ENCODE measurements at regions not wholly inside any gene's neighbourhood (a gene's known extent, or its start where the extent isn't known, plus 50 kb on each side); places are given as distances from the start of the nearest gene placed in this dataset.
"Not testable (repeated sequence)": the region's sequence is repeated elsewhere in the genome, so short reads cannot be mapped to it uniquely, and the experiment has no call there.

DNA sequence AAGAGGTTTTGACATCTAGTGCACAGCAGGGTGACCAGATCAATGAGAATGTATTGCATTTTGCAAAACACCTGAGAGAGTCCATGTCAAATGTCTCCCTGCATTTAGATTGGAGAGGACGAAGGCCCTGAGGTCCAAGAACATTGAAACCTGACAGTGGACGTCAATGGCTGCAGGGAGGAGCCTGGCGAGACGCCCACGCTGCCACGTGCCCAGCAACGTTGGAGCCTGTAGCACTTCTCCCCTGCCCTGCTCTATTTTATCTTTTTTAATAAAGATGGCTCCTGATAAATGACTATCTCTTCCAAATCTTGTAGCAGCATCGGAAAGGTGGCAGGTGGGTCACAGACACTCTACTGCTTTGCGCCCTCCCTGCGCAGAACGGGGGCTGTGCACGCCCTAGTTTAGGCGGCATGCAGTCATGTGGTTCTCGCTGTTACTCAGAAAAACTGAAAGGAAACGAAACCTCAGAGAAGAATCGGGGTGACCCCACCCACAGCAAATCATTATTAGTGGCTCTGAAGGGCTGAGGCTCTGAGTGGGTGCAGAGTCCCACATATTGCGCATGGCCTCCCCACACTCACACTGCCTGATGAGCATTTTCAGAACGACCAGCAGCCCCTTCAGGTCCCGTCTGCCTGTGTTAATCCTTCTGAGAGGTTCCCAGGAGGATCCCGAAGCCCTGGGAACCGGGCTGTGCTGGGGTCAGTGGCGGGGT lies 62.5 kb upstream of the TAMM41 start:
- Histone ChIP-seq H3K4me1 (ENCODE audit: control insufficient read depth in 2 of 2, insufficient read depth in 2 of 2, low read length in 2 of 2) (no peaks in the 10 kb centered on the region), H3K27ac (ENCODE audit: low read length in 2 of 2) (no peak overlapping the region), H2AFZ (ENCODE audit: insufficient read depth, low read depth, low read length, poor library complexity, severe bottlenecking) (no peak overlapping the region), H3K9me3 (ENCODE audit: control extremely low read depth in 1 of 3, control insufficient read depth in 2 of 3, insufficient read depth in 1 of 3, low read length in 2 of 3) (no peaks in the 10 kb centered on the region), H3K27me3 (replicated peaks in 1 of 4; ENCODE audit: control extremely low read depth in 1 of 4, control insufficient read depth in 3 of 4, insufficient read depth in 4 of 4, low read length in 3 of 4) (no peaks in the 10 kb centered on the region), H3K4me2 (replicated peaks; ENCODE audit: low read depth, low read length, poor library complexity, severe bottlenecking) (no peak overlapping the region), H3K79me2 (ENCODE audit: control insufficient read depth, insufficient read depth, low read length) (no peaks in the 10 kb centered on the region), H3K4me3 (ENCODE audit: control extremely low read depth in 1 of 5, extremely low read depth in 1 of 5, insufficient read depth in 1 of 5, low read depth in 2 of 5, low read length in 4 of 5) (no peak overlapping the region), H4K20me1 (ENCODE audit: control insufficient read depth, insufficient read depth, low read length, poor library complexity, severe bottlenecking) (no peaks in the 10 kb centered on the region), H3K36me3 (replicated peaks in 1 of 2; ENCODE audit: control extremely low read depth in 1 of 2, control insufficient read depth in 1 of 2, extremely low read depth in 1 of 2, insufficient read depth in 2 of 2, low read length in 1 of 2) (no peaks in the 10 kb centered on the region), H3K9ac (ENCODE audit: low read length) (no peak overlapping the region)
- ATAC-seq (ENCODE audit: low read depth) (no peak), DNase-seq (no peak)
- intact Hi-C loops (cut with micrococcal nuclease) = no loop called here
- Mint-ChIP-seq H3K9me3 (ENCODE audit: insufficient read depth) (no peaks in the 10 kb centered on the region), H3K4me1 (peaks cover 3% of the 10 kb centered on the region), H3K27me3 (peaks cover 10% of the 10 kb centered on the region), H3K4me3 (no peak overlapping the region), H3K27ac (no peak overlapping the region)
- POLR2A ChIA-PET = no interaction called here
- 79% methylated on average over 17 of the region's 22 CpGs for WGBS (ENCODE audit: insufficient coverage)
- TF ChIP-seq, protein P1, sequence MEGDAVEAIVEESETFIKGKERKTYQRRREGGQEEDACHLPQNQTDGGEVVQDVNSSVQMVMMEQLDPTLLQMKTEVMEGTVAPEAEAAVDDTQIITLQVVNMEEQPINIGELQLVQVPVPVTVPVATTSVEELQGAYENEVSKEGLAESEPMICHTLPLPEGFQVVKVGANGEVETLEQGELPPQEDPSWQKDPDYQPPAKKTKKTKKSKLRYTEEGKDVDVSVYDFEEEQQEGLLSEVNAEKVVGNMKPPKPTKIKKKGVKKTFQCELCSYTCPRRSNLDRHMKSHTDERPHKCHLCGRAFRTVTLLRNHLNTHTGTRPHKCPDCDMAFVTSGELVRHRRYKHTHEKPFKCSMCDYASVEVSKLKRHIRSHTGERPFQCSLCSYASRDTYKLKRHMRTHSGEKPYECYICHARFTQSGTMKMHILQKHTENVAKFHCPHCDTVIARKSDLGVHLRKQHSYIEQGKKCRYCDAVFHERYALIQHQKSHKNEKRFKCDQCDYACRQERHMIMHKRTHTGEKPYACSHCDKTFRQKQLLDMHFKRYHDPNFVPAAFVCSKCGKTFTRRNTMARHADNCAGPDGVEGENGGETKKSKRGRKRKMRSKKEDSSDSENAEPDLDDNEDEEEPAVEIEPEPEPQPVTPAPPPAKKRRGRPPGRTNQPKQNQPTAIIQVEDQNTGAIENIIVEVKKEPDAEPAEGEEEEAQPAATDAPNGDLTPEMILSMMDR (IDR thresholded peaks at IDR 0.05) = no peak
- TF ChIP-seq EZH2 (IDR thresholded peaks at IDR 0.05; ENCODE audit: borderline replicate concordance, insufficient read depth, low read depth, low read length, poor library complexity, severe bottlenecking) = no peak
- CTCF ChIA-PET = no interaction called here

DNA sequence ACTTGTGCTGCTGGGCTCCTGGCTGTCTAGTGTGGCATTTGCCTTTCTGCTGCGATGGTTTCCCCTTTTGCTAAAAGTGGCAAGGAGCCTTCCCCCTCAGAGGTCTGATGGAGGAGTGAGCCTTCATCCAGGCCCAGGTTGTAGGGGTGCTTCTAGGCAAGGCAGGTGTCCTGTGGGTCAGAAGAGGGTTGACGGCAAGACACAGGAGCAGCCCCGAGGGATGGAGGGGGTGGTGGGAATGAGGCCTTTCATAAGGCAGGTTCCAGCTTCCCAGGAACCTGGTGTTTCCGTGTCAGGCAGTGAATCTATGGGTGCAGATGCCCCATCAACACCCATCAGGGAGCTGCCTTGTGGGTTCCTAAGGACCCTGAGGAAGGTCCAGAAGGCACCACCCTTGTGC lies 63.0 kb upstream of the TAMM41 start:
- TF ChIP-seq, protein P1 (IDR thresholded peaks at IDR 0.05) = no peak
- TF ChIP-seq EZH2 (IDR thresholded peaks at IDR 0.05; ENCODE audit: borderline replicate concordance, insufficient read depth, low read depth, low read length, poor library complexity, severe bottlenecking) = no peak
- no peak overlapping the region for H3K27ac ChIP-seq (ENCODE audit: low read length in 2 of 2)
- peaks cover 10% of the 10 kb centered on the region for H3K27me3 Mint-ChIP-seq
- ATAC-seq (ENCODE audit: low read depth) (no peak), DNase-seq (no peak)
- H3K27me3 ChIP-seq (replicated peaks in 1 of 4; ENCODE audit: control extremely low read depth in 1 of 4, control insufficient read depth in 3 of 4, insufficient read depth in 4 of 4, low read length in 3 of 4) = no peaks in the 10 kb centered on the region
- no peaks in the 10 kb centered on the region for H3K4me1 ChIP-seq (ENCODE audit: control insufficient read depth in 2 of 2, insufficient read depth in 2 of 2, low read length in 2 of 2)
- H2AFZ ChIP-seq (ENCODE audit: insufficient read depth, low read depth, low read length, poor library complexity, severe bottlenecking) = no peak overlapping the region
- no peak overlapping the region for H3K4me3 Mint-ChIP-seq
- intact Hi-C loops (cut with micrococcal nuclease) = no loop called here
- H3K4me2 ChIP-seq (replicated peaks; ENCODE audit: low read depth, low read length, poor library complexity, severe bottlenecking) = no peak overlapping the region
- H3K9ac ChIP-seq (ENCODE audit: low read length) = no peak overlapping the region
- no peaks in the 10 kb centered on the region for H3K9me3 Mint-ChIP-seq (ENCODE audit: insufficient read depth)
- H3K36me3 ChIP-seq (replicated peaks in 1 of 2; ENCODE audit: control extremely low read depth in 1 of 2, control insufficient read depth in 1 of 2, extremely low read depth in 1 of 2, insufficient read depth in 2 of 2, low read length in 1 of 2) = no peaks in the 10 kb centered on the region
- ChIA-PET CTCF (no interaction called here), POLR2A (no interaction called here)
- H3K9me3 ChIP-seq (ENCODE audit: control extremely low read depth in 1 of 3, control insufficient read depth in 2 of 3, insufficient read depth in 1 of 3, low read length in 2 of 3) = no peaks in the 10 kb centered on the region
- peaks cover 3% of the 10 kb centered on the region for H3K4me1 Mint-ChIP-seq
- no peaks in the 10 kb centered on the region for H4K20me1 ChIP-seq (ENCODE audit: control insufficient read depth, insufficient read depth, low read length, poor library complexity, severe bottlenecking)
- H3K79me2 ChIP-seq (ENCODE audit: control insufficient read depth, insufficient read depth, low read length) = no peaks in the 10 kb centered on the region
- 100% methylated on average over 4 of the region's 4 CpGs for WGBS (ENCODE audit: insufficient coverage)
- no peak overlapping the region for H3K4me3 ChIP-seq (ENCODE audit: control extremely low read depth in 1 of 5, extremely low read depth in 1 of 5, insufficient read depth in 1 of 5, low read depth in 2 of 5, low read length in 4 of 5)
- no peak overlapping the region for H3K27ac Mint-ChIP-seq

DNA sequence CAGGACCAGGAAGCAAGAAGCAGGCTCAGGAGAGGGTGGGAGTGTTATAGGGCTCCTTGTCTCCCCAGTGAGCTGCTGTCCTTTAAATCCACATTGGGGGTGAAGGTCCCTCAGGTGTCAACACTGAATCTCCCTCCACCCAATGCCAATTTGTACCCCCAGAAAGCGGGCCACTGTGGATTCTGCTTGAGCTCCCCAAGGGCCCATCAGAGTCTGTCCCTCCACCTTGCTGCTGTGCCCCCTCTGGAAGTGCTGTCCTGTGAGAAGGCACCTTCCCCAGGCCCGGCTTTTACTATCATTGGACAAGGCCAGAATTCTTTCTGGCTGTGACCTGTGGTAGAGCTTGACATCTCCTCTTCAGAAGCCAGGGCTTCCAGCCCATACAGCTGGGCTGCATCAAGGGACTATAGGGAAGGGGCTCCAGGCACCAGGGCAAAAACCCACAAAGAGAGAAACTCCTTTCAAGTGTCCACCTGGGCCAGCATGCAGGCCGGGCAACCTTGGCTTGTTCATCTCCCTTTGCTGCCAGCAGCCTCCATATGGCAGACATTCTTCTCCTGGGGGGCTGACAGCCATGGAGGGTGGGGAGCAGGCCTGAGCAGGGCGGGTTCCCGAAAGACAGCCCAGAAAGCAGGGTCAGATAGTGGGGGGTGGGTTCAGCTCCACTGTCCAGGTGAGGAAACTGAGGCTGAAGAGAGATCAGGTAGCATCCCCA lies 63.7 kb upstream of the TAMM41 start:
- CTCF ChIA-PET; H3K9ac ChIP-seq (ENCODE audit: low read length); H3K27me3 ChIP-seq (replicated peaks in 1 of 4; ENCODE audit: control extremely low read depth in 1 of 4, control insufficient read depth in 3 of 4, insufficient read depth in 4 of 4, low read length in 3 of 4); H3K4me1 Mint-ChIP-seq; ATAC-seq (ENCODE audit: low read depth); H3K4me1 ChIP-seq (ENCODE audit: control insufficient read depth in 2 of 2, insufficient read depth in 2 of 2, low read length in 2 of 2); H3K9me3 ChIP-seq (ENCODE audit: control extremely low read depth in 1 of 3, control insufficient read depth in 2 of 3, insufficient read depth in 1 of 3, low read length in 2 of 3); H3K36me3 ChIP-seq (replicated peaks in 1 of 2; ENCODE audit: control extremely low read depth in 1 of 2, control insufficient read depth in 1 of 2, extremely low read depth in 1 of 2, insufficient read depth in 2 of 2, low read length in 1 of 2); H4K20me1 ChIP-seq (ENCODE audit: control insufficient read depth, insufficient read depth, low read length, poor library complexity, severe bottlenecking); intact Hi-C loops (cut with micrococcal nuclease); H3K79me2 ChIP-seq (ENCODE audit: control insufficient read depth, insufficient read depth, low read length); H3K9me3 Mint-ChIP-seq (ENCODE audit: insufficient read depth); H3K27ac ChIP-seq (ENCODE audit: low read length in 2 of 2); H3K4me3 ChIP-seq (ENCODE audit: control extremely low read depth in 1 of 5, extremely low read depth in 1 of 5, insufficient read depth in 1 of 5, low read depth in 2 of 5, low read length in 4 of 5); POLR2A ChIA-PET; H3K4me3 Mint-ChIP-seq; H2AFZ ChIP-seq (ENCODE audit: insufficient read depth, low read depth, low read length, poor library complexity, severe bottlenecking); H3K27ac Mint-ChIP-seq; DNase-seq; H3K4me2 ChIP-seq (replicated peaks; ENCODE audit: low read depth, low read length, poor library complexity, severe bottlenecking): not testable (repeated sequence)
- H3K27me3 Mint-ChIP-seq = peaks cover 10% of the 10 kb centered on the region
- 82% methylated on average over 2 of the region's 5 CpGs for WGBS (ENCODE audit: insufficient coverage)

Measured in B cell (primary cell).